ENCODE measurements at regions not wholly inside any gene's neighbourhood (a gene's known extent, or its start where the extent isn't known, plus 50 kb on each side); places are given as distances from the start of the nearest gene placed in this dataset.

GRCh38 chr5:92945605-92946097 is 635.4 kb downstream of the NR2F1-AS1 start:
- TF ChIP-seq CTCF (IDR thresholded peaks at IDR 0.05) = no peak
- TF ChIP-seq POLR2A (IDR thresholded peaks at IDR 0.05) = no peak
